Adipocyte (in vitro differentiated cells): ENCODE measurements at regions not wholly inside any gene's neighbourhood (a gene's known extent, or its start where the extent isn't known, plus 50 kb on each side); places are given as distances from the start of the nearest gene placed in this dataset.

ENCODE experiments used
- DNase-seq: peaks from one replicate; pipeline ENCODE4 v3.0.0-alpha.2; 2015; ENCODE audit warnings: low read depth
- H3K27me3 ChIP-seq: replicated peaks from 2 replicates; pipeline ENCODE4 v1.7.0; 2013; ENCODE audit warnings: mild to moderate bottlenecking, low read length, moderate library complexity; ENCODE audit not compliant: control insufficient read depth, insufficient read depth
- H3K36me3 ChIP-seq: 2 replicates; pipeline ENCODE4 v1.7.0; 2013; ENCODE audit warnings: low read length, mild to moderate bottlenecking, moderate library complexity; ENCODE audit not compliant: control insufficient read depth, insufficient read depth, severe bottlenecking
- H3K4me1 ChIP-seq: 2 replicates; pipeline ENCODE4 v1.7.0; 2013; ENCODE audit warnings: mild to moderate bottlenecking, low read length, moderate library complexity; ENCODE audit not compliant: control insufficient read depth, insufficient read depth
- H3K4me3 ChIP-seq: 2 replicates; pipeline ENCODE4 v1.7.0; 2013; ENCODE audit warnings: mild to moderate bottlenecking, low read length, moderate library complexity
- H3K9ac ChIP-seq: 2 replicates; pipeline ENCODE4 v1.7.0; 2013; ENCODE audit warnings: mild to moderate bottlenecking, low read length, moderate library complexity
- H3K9me3 ChIP-seq: 2 replicates; pipeline ENCODE4 v1.7.0; 2013; ENCODE audit warnings: mild to moderate bottlenecking, low read length, moderate library complexity; ENCODE audit not compliant: control insufficient read depth

DNA sequence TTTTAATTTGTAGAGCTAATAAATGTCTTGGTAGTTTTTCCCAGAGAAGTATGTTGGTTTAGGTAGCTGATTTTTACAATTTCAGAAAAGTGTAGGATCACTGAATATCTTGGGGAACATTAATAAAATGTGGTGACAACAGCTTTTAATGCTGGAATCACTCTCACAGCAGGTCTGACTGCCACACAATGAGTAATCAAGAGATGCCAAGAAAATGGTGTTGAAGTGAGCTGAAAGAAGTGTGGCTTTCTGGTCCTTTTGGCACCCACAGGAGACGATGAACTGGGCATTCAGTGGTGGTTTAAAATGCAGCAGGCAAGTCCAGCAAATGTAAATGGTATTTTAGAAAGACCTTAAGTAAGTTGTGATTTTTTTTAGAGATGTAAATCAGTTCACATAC lies 175.8 kb downstream of the CBLN2 start:
- no peak overlapping the region for H3K4me3 ChIP-seq
- H3K4me1 ChIP-seq: no peaks in the 10 kb centered on the region
- H3K27me3 ChIP-seq: no peaks in the 10 kb centered on the region
- H3K36me3 ChIP-seq: no peaks in the 10 kb centered on the region
- no peak overlapping the region for H3K9ac ChIP-seq
- H3K9me3 ChIP-seq: no peaks in the 10 kb centered on the region
- no peak for DNase-seq

DNA sequence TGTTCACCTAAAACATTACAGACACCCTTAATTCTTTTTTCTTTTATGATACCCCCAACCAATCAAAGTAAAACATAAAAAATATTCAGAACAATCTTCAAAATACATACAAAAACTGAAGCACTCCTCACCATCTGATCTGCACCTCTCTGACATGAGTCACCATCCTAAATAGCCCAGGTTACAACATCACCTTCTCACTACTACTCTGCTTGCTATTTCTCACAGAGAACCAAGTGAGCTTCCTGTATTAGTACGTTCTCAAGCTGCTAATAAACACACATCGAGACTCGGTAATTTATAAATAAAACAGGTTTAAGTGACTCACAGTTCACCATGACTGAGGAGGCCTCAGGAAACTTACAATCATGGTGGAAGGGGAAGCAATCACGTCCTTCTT lies 183.5 kb downstream of the CBLN2 start:
- Histone ChIP-seq H3K9ac (no peak overlapping the region), H3K4me3 (no peak overlapping the region), H3K9me3 (peaks cover 3% of the 10 kb centered on the region), H3K4me1 (no peaks in the 10 kb centered on the region), H3K36me3 (no peaks in the 10 kb centered on the region), H3K27me3 (no peaks in the 10 kb centered on the region)
- no peak for DNase-seq

DNA sequence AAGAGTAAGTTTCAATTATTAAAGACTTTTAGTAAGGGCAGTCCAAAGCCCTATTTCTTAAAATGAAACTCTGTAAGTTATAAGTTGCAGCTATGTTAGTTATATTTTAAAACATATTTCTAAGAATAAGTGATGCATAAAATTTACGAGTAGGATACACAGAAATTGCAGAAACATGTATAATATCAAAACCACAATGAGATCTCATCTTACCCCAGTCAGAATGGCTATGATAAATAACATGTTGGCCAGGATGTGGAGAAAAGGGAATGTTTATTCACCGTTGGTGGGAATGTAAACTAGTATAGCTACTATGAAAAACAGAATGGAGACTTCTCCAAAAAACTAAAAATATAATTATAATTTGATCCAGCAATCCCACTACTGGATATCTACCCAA lies 201.2 kb downstream of the CBLN2 start:
- Histone ChIP-seq H3K9me3 (peaks cover 1% of the 10 kb centered on the region), H3K4me3 (no peak overlapping the region), H3K36me3 (no peaks in the 10 kb centered on the region), H3K9ac (no peak overlapping the region), H3K27me3 (no peaks in the 10 kb centered on the region), H3K4me1 (no peaks in the 10 kb centered on the region)
- peak; percentile 76 for DNase-seq

DNA sequence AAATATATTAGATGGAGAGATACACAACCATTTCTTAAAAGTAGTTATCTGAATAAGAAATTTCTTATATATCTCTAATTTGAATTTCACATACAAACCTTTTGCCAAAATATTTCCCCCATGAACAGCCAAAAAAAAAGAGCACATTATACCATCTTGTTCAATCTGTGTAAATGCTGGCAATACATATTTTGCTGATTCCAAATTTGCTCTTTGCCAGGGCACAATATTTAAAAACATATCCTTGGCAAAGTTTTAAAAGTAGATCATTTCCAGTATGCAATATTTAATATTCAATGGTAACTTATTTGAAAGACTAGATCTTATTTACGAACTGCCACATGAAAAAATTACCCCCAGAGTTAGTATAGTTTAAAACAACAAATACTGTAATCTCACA lies 204.2 kb downstream of the CBLN2 start:
- Histone ChIP-seq H3K9me3 (no peaks in the 10 kb centered on the region), H3K4me1 (no peaks in the 10 kb centered on the region)
- DNase-seq: no peak

DNA sequence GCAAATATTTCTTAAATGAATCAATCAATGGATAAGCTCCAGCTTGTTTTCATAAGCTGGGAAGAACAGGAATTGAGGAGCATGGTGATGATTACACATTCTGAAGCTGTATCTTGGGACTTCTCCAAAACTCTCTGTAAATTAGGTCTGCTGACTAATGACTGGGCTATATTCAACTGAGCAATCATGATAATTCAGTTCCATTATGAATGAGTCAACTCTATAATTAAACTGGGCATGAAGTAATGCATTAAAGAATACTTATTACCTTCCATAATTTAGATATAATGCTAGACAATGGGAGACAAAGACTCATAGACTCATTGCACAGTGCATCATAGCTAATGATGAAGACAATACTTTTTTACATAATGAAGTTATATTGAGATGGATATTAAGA lies 207.4 kb downstream of the CBLN2 start:
- Histone ChIP-seq H3K9ac (no peak overlapping the region), H3K27me3 (no peaks in the 10 kb centered on the region), H3K9me3 (no peaks in the 10 kb centered on the region), H3K36me3 (no peaks in the 10 kb centered on the region), H3K4me1 (no peaks in the 10 kb centered on the region), H3K4me3 (no peak overlapping the region)
- no peak for DNase-seq

More for the DNA sequence above, 204.2 kb downstream of the CBLN2 start:
- Histone ChIP-seq H3K36me3 (no peaks in the 10 kb centered on the region), H3K27me3 (no peaks in the 10 kb centered on the region), H3K9ac (no peak overlapping the region), H3K4me3 (no peak overlapping the region)

DNA sequence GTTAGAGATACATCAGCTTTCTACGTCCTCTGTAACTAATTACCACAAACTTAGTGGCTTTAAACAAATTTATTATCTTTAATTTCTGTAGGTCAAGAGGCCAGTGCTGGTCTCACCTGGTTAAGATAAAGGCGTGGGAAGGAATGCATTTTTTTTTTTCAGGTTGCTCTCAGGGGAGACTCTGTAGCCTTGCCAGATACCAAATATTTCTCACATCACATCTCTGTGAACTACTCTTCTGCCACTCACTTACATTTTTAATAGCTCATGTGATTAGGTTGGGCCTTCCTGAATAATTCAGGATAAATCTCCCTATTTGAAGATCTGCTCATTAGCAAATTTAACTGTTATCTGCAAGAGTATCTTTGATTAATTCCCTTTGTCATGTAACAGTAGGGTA lies 214.6 kb downstream of the CBLN2 start:
- H3K9ac ChIP-seq: no peak overlapping the region
- H3K9me3 ChIP-seq: no peaks in the 10 kb centered on the region
- no peak overlapping the region for H3K4me3 ChIP-seq
- DNase-seq: no peak
- no peaks in the 10 kb centered on the region for H3K27me3 ChIP-seq
- H3K4me1 ChIP-seq: no peaks in the 10 kb centered on the region
- no peaks in the 10 kb centered on the region for H3K36me3 ChIP-seq

DNA sequence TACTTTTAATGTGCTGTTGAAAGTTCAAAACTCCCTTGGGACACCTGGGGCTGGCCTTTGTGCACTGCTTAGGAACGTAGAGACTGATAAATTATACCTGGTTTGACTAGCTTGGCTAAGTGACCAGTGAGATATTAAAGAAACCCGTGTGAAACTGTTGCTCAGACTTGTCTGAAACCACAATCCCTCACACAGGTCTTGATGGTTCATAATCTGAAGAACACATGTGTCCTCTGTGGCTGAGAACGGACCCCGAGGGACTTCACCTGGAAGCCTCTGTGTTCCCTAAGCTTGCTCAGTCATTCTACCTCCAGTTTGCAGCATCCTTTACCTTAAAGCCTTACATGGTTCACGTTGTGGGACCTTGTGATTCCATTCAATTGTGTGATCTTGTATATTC lies 218.8 kb downstream of the CBLN2 start:
- H3K27me3 ChIP-seq: no peaks in the 10 kb centered on the region
- H3K36me3 ChIP-seq: no peaks in the 10 kb centered on the region
- no peak overlapping the region for H3K4me3 ChIP-seq
- H3K4me1 ChIP-seq: no peaks in the 10 kb centered on the region
- no peak overlapping the region for H3K9ac ChIP-seq
- no peaks in the 10 kb centered on the region for H3K9me3 ChIP-seq
- no peak for DNase-seq

DNA sequence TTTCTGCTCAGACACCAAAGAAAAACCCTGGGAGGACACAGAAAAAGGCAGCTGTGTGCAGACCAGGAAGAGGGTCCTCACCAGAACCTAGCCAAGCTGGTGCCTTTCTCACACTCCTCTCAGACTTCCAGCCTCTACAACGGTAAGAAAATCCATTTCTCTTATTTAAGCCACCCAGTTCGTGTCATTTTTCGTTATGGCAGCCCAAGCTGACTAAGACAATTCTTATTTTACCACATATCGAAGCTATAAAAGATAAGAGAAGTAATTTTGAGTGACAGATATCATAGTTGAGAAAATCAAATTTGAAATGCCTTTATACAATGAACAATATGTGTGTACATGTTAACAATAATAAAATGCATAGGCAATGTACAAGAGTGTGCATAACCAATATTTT lies 219.5 kb downstream of the CBLN2 start:
- DNase-seq: no peak
- no peak overlapping the region for H3K9ac ChIP-seq
- H3K36me3 ChIP-seq: no peaks in the 10 kb centered on the region
- no peak overlapping the region for H3K4me3 ChIP-seq
- peaks cover 4% of the 10 kb centered on the region for H3K9me3 ChIP-seq
- no peaks in the 10 kb centered on the region for H3K27me3 ChIP-seq
- no peaks in the 10 kb centered on the region for H3K4me1 ChIP-seq

DNA sequence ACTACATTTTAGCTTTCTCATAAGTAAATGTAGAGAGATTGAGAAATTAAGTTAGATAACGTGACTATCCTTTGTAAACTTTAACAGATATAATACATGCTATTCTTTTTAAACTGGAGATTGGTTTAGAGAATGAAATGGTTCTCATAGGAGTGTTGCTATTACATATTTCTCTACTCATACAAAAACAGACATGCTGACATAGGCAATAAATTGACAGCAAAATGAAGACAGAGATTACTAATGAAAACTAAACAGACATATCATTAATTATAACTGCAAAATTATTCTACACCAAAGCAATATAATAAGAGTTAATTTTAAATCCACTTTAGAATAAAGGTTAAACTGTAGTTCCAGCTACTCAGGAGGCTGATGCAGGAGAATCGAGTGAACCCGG lies 227.6 kb downstream of the CBLN2 start:
- DNase-seq: no peak

DNA sequence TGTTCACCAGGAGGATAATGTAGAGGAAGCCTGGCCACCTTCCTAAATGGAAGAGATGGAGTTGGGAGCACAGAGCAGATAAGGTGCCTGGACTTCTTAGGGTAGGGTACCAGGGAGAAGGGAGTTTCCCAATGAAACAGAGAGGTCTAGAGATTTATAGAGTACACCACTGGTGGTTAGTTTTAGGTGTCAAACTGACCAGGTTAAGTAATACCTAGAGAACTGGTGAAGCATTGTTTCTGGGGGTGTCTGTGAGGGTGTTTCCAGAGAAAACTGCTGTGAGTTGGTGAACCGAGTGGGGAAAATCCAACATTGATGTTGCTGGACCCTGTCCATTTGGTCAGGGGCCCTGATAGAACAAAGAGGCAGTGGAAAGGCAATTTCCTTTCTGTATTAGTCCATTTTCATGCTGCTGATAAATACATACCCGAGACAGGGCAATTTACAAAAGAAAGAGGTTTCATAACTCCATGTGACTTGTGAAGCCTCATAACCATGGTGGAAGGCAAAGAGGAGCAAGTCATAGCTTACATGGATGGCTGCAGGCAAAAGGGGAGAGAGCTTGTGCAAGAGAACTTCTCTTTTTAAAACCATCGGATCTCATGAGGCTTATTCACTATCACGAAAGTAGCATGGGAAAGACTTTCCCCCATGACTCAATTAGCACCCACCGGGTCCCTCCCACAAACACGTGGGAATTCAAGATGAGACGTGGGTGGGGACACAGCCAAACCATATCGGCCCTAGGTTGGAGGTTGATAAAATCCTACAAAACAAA lies 260.8 kb downstream of the CBLN2 start:
- Histone ChIP-seq H3K27me3 (no peaks in the 10 kb centered on the region), H3K4me1 (no peaks in the 10 kb centered on the region), H3K36me3 (no peaks in the 10 kb centered on the region), H3K4me3 (no peak overlapping the region), H3K9me3 (no peaks in the 10 kb centered on the region), H3K9ac (no peak overlapping the region)
- no peak for DNase-seq

More for the DNA sequence above, 227.6 kb downstream of the CBLN2 start:
- Histone ChIP-seq H3K9me3 (peaks cover 4% of the 10 kb centered on the region), H3K9ac (no peak overlapping the region), H3K4me1 (no peaks in the 10 kb centered on the region), H3K27me3 (no peaks in the 10 kb centered on the region), H3K4me3 (no peak overlapping the region), H3K36me3 (no peaks in the 10 kb centered on the region)

DNA sequence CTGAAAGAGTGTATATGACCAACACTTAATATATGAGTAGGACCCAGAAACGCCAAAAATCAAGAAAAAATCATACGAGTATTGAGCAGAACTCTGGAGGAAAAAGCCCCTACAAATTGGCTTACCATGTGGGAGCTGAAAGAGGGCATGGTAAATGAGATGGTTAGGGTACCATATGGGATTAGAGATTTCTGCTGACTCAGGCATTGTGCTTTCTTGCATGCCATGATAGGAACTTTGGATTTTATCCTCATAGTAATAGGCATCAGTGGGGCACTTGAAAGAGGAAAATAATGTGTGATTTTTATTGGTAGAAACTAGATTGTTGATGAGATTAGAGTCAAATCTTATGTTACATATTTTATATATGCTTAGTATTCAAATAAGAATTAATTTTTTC lies 271.1 kb downstream of the CBLN2 start:
- H3K4me1 ChIP-seq: no peaks in the 10 kb centered on the region
- H3K9me3 ChIP-seq: peaks cover 17% of the 10 kb centered on the region
- H3K36me3 ChIP-seq: no peaks in the 10 kb centered on the region
- H3K9ac ChIP-seq: no peak overlapping the region
- no peaks in the 10 kb centered on the region for H3K27me3 ChIP-seq
- DNase-seq: no peak
- no peak overlapping the region for H3K4me3 ChIP-seq

DNA sequence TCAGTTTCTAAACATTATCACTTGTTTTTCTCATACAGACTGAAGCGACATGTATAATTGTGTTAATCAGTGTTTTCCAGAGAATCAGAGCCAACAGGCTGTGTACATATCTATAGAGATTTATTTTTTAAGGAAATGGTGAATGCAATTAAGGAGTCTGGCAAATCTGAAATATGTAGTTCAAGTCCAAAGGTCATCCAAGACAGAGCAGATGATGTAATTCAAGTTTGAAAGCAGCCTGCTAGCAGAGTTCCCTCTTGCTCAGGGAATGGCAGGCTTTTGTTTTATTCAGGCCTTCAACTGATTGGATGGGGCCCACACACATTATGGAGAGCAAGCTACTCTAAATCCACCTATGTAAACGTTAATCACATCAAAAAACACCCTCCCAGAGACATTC lies 282.6 kb downstream of the CBLN2 start:
- Histone ChIP-seq H3K36me3 (no peaks in the 10 kb centered on the region), H3K4me1 (no peaks in the 10 kb centered on the region), H3K4me3 (no peak overlapping the region), H3K9ac (no peak overlapping the region), H3K27me3 (no peaks in the 10 kb centered on the region), H3K9me3 (peaks cover 3% of the 10 kb centered on the region)
- peak; percentile 8 for DNase-seq
